ENCODE measurements at regions not wholly inside any gene's neighbourhood (a gene's known extent, or its start where the extent isn't known, plus 50 kb on each side); places are given as distances from the start of the nearest gene placed in this dataset.
"Not testable (repeated sequence)": the region's sequence is repeated elsewhere in the genome, so short reads cannot be mapped to it uniquely, and the experiment has no call there.

DNA sequence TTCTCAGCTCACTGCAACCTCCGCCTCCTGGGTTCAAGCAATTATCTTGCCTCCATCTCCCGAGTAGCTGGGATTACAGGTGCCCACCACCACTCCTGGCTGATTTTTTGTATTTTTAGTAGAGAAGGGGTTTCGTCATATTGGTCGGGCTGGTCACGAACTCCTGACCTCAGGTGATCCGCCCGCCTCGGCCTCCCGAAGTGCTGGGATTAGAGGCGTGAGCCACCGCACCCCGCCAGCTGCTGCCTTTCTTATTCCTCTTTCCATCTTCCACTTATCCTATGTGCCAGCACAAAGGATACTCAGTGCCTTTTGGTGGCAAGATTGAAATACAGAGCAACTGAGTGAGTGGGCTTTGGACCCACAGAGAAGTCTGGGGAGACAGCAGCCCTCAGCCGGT lies 97.6 kb upstream of the HES1 start:
- BruUV-seq (replicated peaks); H3K9me2 ChIP-seq (ENCODE audit: insufficient read depth); H3K27ac ChIP-seq (ENCODE audit: low read depth, low read length); ATAC-seq; H3K79me2 ChIP-seq (ENCODE audit: insufficient read depth, low read length); RAD21 ChIA-PET (ENCODE audit: low non-redundant PET in 1 of 2, low total read pairs in 2 of 2, uncharacterized antibody in 2 of 2, unreplicated experiment in 2 of 2); H3K4me3 ChIP-seq (replicated peaks in 1 of 2; ENCODE audit: low read depth in 1 of 2, low read length in 2 of 2); H3K9ac ChIP-seq (ENCODE audit: low read length); H3K4me2 ChIP-seq (ENCODE audit: low read length); H2AFZ ChIP-seq (ENCODE audit: low read depth, low read length, poor library complexity, severe bottlenecking); H3K27me3 ChIP-seq (ENCODE audit: insufficient read depth, low read length); H3K4me1 ChIP-seq (ENCODE audit: control insufficient read depth in 1 of 2, insufficient read depth in 2 of 2, low read length in 2 of 2); H3K9me3 ChIP-seq (ENCODE audit: control insufficient read depth in 1 of 2, insufficient read depth in 1 of 2, low read depth in 1 of 2, low read length in 2 of 2); H4K20me1 ChIP-seq (ENCODE audit: insufficient read depth); DNase-seq (ENCODE audit: low read depth, low spot score); H3K36me3 ChIP-seq (ENCODE audit: control insufficient read depth in 1 of 2, insufficient read depth in 2 of 2, low read length in 2 of 2); CTCF ChIA-PET; intact Hi-C loops (cut with micrococcal nuclease): not testable (repeated sequence)
- POLR2A ChIA-PET: interaction anchor here (0.6 to 0.7 kb wide), 2 partner anchors 9 to 212 kb away, joined by 3 to 6 read pairs; no protein-coding TSS in a partner anchor

DNA sequence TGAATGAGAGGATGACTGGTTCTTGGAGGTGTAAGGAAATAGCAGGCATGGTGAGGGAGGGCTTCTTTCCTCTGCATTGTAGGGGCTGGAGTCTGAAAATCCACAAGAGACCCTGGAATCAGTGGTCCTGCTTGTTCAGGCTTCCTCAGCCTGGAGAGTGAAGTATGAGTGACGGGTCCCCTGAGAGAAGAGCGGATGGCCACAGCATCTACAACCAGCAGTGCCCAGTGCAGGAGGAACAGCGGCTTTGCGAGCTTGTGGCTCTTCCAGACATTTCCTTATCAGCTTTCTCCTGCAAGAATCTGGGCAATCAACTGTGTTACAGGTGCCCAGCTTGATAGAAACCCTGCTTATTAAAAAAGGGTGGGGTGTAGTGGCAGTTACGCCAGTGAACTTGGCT lies 97.0 kb upstream of the HES1 start:
- no peak for ATAC-seq
- POLR2A ChIA-PET: no interaction called here
- CTCF ChIA-PET: no interaction called here

More for the DNA sequence above, 97.0 kb upstream of the HES1 start:
- Histone ChIP-seq H3K9me2 (ENCODE audit: insufficient read depth) (no peaks in the 10 kb centered on the region), H3K36me3 (ENCODE audit: control insufficient read depth in 1 of 2, insufficient read depth in 2 of 2, low read length in 2 of 2) (no peaks in the 10 kb centered on the region), H3K4me2 (ENCODE audit: low read length) (no peak overlapping the region), H4K20me1 (ENCODE audit: insufficient read depth) (no peaks in the 10 kb centered on the region), H3K4me3 (replicated peaks in 1 of 2; ENCODE audit: low read depth in 1 of 2, low read length in 2 of 2) (no peak overlapping the region), H3K27ac (ENCODE audit: low read depth, low read length) (no peak overlapping the region), H3K9ac (ENCODE audit: low read length) (no peak overlapping the region), H3K9me3 (ENCODE audit: control insufficient read depth in 1 of 2, insufficient read depth in 1 of 2, low read depth in 1 of 2, low read length in 2 of 2) (no peaks in the 10 kb centered on the region), H3K79me2 (ENCODE audit: insufficient read depth, low read length) (no peaks in the 10 kb centered on the region), H3K27me3 (ENCODE audit: insufficient read depth, low read length) (no peaks in the 10 kb centered on the region), H2AFZ (ENCODE audit: low read depth, low read length, poor library complexity, severe bottlenecking) (no peak overlapping the region), H3K4me1 (ENCODE audit: control insufficient read depth in 1 of 2, insufficient read depth in 2 of 2, low read length in 2 of 2) (peaks cover 0 to 5% of the 10 kb centered on the region in 2 experiments; a peak in 2 of 4 replicates)
- DNase-seq (ENCODE audit: low read depth, low spot score): no peak
- RAD21 ChIA-PET (ENCODE audit: low non-redundant PET in 1 of 2, low total read pairs in 2 of 2, uncharacterized antibody in 2 of 2, unreplicated experiment in 2 of 2): no interaction called here
- no TSS peak for BruUV-seq (replicated peaks)
- no peak for TF ChIP-seq EZH2 (IDR thresholded peaks at IDR 0.05)
- no peak for TF ChIP-seq CEBPB (IDR thresholded peaks at IDR 0.05; ENCODE audit: low read depth)
- TF ChIP-seq, protein P1, sequence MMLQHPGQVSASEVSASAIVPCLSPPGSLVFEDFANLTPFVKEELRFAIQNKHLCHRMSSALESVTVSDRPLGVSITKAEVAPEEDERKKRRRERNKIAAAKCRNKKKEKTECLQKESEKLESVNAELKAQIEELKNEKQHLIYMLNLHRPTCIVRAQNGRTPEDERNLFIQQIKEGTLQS (IDR thresholded peaks at IDR 0.05): no peak
- TF ChIP-seq YY1 (IDR thresholded peaks at IDR 0.05; ENCODE audit: extremely low read depth, insufficient replicate concordance, low read depth, low read length): no peak
- no peak for TF ChIP-seq FOSL1 (IDR thresholded peaks at IDR 0.05; ENCODE audit: low read depth)
- TF ChIP-seq POLR2A (IDR thresholded peaks at IDR 0.05; ENCODE audit: borderline replicate concordance, extremely low read depth, insufficient read depth, insufficient read length): no peak
- TF ChIP-seq, protein P2, sequence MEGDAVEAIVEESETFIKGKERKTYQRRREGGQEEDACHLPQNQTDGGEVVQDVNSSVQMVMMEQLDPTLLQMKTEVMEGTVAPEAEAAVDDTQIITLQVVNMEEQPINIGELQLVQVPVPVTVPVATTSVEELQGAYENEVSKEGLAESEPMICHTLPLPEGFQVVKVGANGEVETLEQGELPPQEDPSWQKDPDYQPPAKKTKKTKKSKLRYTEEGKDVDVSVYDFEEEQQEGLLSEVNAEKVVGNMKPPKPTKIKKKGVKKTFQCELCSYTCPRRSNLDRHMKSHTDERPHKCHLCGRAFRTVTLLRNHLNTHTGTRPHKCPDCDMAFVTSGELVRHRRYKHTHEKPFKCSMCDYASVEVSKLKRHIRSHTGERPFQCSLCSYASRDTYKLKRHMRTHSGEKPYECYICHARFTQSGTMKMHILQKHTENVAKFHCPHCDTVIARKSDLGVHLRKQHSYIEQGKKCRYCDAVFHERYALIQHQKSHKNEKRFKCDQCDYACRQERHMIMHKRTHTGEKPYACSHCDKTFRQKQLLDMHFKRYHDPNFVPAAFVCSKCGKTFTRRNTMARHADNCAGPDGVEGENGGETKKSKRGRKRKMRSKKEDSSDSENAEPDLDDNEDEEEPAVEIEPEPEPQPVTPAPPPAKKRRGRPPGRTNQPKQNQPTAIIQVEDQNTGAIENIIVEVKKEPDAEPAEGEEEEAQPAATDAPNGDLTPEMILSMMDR (IDR thresholded peaks at IDR 0.05 in 2 of 3, conservative IDR thresholded peaks at IDR 0.05 in 1 of 3; ENCODE audit: borderline replicate concordance in 1 of 3, insufficient read depth in 1 of 3, low read depth in 2 of 3, low read length in 2 of 3): no peak
- TF ChIP-seq SP1 (IDR thresholded peaks at IDR 0.05; ENCODE audit: low read depth): no peak
- TF ChIP-seq, protein P3, sequence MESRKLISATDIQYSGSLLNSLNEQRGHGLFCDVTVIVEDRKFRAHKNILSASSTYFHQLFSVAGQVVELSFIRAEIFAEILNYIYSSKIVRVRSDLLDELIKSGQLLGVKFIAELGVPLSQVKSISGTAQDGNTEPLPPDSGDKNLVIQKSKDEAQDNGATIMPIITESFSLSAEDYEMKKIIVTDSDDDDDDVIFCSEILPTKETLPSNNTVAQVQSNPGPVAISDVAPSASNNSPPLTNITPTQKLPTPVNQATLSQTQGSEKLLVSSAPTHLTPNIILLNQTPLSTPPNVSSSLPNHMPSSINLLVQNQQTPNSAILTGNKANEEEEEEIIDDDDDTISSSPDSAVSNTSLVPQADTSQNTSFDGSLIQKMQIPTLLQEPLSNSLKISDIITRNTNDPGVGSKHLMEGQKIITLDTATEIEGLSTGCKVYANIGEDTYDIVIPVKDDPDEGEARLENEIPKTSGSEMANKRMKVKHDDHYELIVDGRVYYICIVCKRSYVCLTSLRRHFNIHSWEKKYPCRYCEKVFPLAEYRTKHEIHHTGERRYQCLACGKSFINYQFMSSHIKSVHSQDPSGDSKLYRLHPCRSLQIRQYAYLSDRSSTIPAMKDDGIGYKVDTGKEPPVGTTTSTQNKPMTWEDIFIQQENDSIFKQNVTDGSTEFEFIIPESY (IDR thresholded peaks at IDR 0.05; ENCODE audit: extremely low read depth, insufficient replicate concordance, low read length): no peak
- TF ChIP-seq JUND (IDR thresholded peaks at IDR 0.05): no peak
- TF ChIP-seq ELF1 (IDR thresholded peaks at IDR 0.05; ENCODE audit: borderline replicate concordance, low read depth): no peak
- TF ChIP-seq CBX3 (IDR thresholded peaks at IDR 0.05; ENCODE audit: low read depth): no peak
- TF ChIP-seq EGR1 (IDR thresholded peaks at IDR 0.05; ENCODE audit: low read depth): no peak
- TF ChIP-seq TCF7L2 (IDR thresholded peaks at IDR 0.05; ENCODE audit: borderline replicate concordance, extremely low read depth, insufficient read depth, insufficient read length): no peak
- TF ChIP-seq EZH2phosphoT487 (IDR thresholded peaks at IDR 0.05; ENCODE audit: borderline replicate concordance): no peak
- intact Hi-C loops (cut with micrococcal nuclease): no loop called here
